GM12864 (cell line): ENCODE measurements at regions not wholly inside any gene's neighbourhood (a gene's known extent, or its start where the extent isn't known, plus 50 kb on each side); places are given as distances from the start of the nearest gene placed in this dataset.

Experiments
- DNase-seq: peaks from one replicate; pipeline ENCODE4 v3.0.0-alpha.2; 2011; ENCODE audit warnings: low read depth
- H3K4me3 ChIP-seq: 2 replicates; pipeline ENCODE4 v1.5.1; 2011; ENCODE audit warnings: mild to moderate bottlenecking, low read depth, low read length, control low read depth
- CTCF ChIP-seq: IDR thresholded peaks from 2 replicates; pipeline ENCODE4 v1.5.1; 2011; ENCODE audit warnings: low read depth, mild to moderate bottlenecking, moderate library complexity, low read length, control low read depth, inconsistent platforms; ENCODE audit errors: missing control alignments

DNA sequence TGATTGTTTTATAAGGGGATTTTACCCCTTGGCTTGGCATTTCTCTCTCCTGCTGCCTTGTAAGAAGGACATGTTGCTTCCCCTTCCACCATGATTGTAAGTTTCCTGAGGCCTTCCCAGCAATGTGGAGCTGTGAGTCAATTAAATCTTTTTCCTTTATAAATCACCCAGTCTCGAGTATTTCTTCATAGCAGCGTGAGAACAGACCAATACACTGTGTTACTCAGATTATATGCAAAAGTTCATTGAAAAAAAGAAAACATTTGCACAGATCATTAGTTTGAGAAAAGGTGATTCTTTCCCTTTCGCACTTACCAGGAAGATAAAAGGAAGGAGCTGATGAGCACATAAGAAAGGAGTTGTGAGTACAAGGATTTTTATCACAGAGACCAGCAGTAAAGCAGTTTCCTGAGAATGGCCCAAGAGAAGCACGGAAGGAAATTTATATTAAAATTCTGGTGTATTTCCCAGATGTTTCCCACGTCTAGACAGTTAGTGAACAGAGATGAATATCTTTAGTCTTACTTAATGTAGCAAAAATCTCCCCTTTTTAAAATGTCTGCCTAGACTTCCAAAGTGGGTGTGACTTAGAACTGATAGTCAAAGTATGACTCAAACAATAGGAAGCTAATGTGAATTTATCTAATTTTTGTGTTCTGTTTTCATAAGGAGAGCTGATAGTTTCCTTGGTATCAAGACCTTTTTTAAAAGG is 431.8 kb upstream of the SGCG start:
- TF ChIP-seq CTCF = no peak
- DNase-seq = no peak
- no peak overlapping the region for H3K4me3 ChIP-seq

- no peak for TF ChIP-seq CTCF
- no peak overlapping the region for H3K4me3 ChIP-seq
- no peak for DNase-seq
Observed at GRCh38 chr13:22749626-22750025, 431.2 kb upstream of the SGCG start.

GRCh38 chr13:22757530-22758120 is 423.2 kb upstream of the SGCG start:
- H3K4me3 ChIP-seq = no peak overlapping the region
- DNase-seq = no peak
- peak; percentile 7 for TF ChIP-seq CTCF

GRCh38 chr13:22758245-22758644 is 422.5 kb upstream of the SGCG start:
- no peak for TF ChIP-seq CTCF
- no peak for DNase-seq
- no peak overlapping the region for H3K4me3 ChIP-seq

- H3K4me3 ChIP-seq = no peak overlapping the region
- no peak for TF ChIP-seq CTCF
- no peak for DNase-seq
Observed at GRCh38 chr13:22761709-22762108, 419.1 kb upstream of the SGCG start.

- no peak overlapping the region for H3K4me3 ChIP-seq
- DNase-seq = no peak
- no peak for TF ChIP-seq CTCF
Observed at GRCh38 chr13:22765547-22765946, 415.2 kb upstream of the SGCG start.

- no peak for TF ChIP-seq CTCF
- no peak for DNase-seq
- no peak overlapping the region for H3K4me3 ChIP-seq
Observed at GRCh38 chr13:22770891-22771290, 409.9 kb upstream of the SGCG start.
